Activated T-cell treated with anti-CD3 and anti-CD28 coated beads for 48 hours (primary cell): ENCODE measurements at regions not wholly inside any gene's neighbourhood (a gene's known extent, or its start where the extent isn't known, plus 50 kb on each side); places are given as distances from the start of the nearest gene placed in this dataset.

Experiments used
- DNase-seq: peaks from one replicate; pipeline ENCODE4 v3.0.0-alpha.2; 2020; ENCODE audit warnings: low read depth

DNA sequence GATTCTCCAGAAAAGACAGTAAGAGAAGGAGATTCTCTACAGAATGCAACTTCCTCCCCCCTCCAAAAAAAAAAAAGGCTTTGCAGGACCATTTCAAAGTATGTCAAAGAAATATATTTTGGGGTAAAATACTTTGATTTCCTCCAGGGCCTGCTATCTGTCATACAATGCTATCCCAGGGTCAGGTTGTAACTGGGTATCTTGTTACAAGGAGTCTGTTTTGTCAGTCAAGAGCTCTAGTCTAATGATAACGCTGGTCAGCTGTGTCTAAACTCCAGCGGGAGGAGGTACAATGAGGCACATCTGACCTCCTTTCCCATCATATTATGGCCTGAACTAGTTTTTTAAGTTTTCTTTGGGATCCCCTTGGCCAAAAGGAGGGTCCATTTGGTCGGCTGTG is 408.4 kb upstream of the CDH5 start:
- no peak for DNase-seq

DNA sequence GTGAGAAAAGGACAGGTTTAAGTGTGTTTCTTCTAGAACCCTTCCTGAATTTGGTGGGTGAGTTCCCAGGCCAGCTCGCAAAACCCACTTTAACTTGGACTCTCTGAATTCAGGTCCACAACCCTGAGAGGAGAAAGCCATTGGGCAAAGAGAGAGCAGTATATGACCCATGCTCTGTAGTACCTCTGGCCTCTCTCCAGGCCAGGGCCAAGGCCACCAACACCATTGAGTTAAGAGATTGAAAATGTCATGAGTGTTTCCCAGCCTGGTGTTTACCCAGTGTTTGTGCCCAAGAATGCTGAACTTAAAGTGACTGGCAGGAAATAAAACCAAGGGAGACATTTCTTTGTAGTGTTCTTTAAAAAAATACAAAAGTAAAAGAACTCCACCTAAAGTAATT is 410.4 kb upstream of the CDH5 start:
- no peak for DNase-seq

DNA sequence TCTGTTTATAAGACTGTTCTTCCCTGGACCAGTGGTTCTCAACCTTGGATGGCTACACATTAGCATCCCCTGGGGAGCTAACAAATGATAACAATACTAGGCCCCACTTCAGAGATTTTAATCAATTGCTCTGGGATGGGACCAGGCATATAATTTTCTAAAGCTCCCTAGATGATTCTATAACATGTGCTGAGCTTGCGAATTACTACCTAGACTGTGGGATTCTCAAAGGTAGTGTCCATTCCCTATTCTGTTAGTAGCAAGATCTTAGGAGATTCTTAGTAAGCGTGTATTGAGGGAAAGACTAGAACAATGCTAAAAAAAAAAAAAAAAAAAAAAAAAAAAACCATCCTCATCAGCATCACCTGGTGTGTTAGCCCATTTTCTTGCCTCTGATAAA is 412.0 kb upstream of the CDH5 start:
- DNase-seq = no peak

DNA sequence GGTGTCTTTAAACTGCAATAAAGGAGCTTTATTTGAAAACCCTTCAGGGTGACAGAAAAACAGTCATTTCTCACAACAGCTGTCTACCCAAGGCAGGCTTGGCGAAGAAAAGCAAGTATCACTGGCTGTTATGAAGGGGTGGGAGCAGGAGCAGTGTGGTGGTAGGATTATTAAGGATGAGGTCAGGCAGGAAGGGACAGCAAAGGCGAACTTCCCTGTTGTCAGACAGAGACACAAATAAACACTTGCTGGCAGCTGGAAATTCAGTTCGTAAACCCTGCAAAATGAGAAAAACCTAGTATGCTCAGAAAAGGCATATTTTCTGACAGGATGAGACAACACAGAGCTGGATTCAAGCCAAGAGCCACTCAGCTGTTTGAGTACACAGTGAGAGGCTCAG is 416.3 kb upstream of the CDH5 start:
- no peak for DNase-seq

DNA sequence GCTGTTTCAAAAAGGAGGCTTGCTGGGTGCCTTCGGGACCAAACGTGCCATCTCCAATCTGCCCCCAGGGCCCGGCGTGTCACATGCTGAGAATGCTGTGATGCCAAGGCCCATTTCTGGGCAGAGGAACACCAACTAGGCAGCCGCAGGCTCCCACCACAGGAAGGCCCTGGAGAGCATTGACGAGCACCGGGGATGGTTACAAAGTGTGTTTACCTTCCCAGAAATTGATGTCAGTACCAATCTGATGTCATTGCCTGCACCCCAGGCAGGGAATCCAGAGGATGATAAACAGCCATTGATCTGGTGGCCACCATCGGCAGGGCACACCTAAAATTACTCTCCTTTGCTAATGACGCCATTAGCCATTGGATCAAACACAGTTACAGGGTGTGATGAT is 418.1 kb upstream of the CDH5 start:
- no peak for DNase-seq

DNA sequence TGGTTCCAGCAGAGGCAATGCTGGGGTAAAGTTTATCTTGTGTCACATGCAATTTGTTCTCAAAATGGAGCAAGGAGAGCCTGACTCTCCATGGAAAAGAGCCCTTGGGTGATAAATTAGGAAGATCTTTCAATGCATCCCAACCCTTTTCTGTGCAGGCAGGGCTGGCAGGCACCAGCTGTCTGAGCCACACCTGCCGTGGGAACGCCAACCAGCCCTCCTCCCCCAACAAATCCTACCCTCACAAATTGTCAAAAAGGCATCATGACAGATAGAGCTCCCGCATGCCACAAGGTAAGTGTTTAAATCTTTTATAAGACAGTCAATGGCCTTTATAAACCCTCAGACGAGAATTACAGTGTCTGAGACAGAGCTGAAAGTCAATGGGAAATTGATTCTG is 418.5 kb upstream of the CDH5 start:
- DNase-seq = no peak

DNA sequence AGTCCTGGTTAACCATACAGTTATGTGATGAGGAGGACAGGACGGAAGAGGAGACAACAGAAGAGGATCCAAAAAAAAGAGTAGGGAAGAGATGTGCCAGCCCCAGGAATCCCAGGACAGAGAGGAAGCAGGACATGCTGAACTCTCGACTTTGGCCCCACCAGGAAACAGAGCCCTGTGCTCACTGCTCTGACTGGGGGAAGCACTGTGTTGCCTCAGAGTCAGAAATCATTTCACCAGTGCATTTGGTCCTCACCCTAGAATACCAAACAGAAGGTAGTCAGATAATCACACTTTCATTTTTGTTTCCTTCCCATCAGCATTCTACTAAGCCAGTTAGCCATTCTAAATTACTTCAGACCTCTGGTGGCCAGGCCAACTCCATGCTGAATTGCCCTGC is 421.0 kb upstream of the CDH5 start:
- DNase-seq = no peak

DNA sequence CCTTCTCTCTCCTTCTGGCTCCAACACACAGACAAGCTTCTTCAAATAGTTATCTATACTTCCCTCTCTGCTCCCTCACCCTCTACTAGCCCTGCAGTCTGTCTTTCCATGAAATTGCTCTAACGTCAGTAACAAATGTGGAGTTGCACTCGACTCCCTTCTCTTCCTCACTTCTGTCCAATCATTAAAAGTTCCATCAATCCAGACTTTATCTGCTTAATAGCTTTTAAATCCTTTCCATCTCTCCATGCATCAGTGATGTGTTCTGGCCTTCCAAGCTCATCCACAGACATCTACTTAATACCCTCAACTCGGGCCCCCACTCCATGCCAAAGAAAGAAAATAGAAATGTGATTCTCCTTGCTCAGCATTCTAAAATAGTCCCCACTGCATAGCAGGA is 422.1 kb upstream of the CDH5 start:
- no peak for DNase-seq

DNA sequence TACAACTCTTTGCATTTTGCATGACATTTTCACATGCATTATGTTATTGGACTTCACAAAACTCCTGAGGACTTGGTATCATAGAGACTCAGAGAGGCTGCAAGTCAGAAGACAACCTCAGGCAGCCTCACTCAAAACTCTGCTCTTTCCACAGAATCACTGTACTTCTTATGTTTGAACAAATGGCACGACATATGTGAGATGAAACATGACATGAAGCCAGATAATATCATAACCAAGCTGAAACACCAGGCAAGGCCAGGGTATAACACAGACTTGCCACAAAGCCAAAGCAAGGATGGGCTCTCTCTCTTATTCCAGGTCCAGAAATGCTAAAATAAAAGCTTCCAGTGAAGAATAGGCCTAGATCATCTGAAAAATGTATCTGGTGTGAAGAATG is 425.8 kb upstream of the CDH5 start:
- no peak for DNase-seq

DNA sequence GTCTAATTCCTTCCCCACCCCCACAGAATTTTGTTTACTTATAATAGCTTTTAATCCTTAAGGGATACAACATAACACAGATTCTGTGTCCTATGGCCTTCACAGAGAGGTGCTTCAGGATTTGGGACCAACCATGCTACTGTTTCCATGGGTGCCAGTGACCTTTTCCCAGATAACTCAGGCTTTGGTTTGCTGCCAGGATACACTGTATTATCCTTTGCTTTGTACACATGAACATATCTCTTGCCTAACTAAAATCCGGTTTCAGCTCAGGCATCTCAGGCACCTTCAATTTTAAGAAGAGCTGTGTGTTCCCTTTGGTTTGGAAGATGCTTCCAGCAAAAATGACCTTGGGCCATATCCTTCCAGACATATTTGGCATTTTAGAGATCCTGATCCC is 428.4 kb upstream of the CDH5 start:
- DNase-seq = no peak

DNA sequence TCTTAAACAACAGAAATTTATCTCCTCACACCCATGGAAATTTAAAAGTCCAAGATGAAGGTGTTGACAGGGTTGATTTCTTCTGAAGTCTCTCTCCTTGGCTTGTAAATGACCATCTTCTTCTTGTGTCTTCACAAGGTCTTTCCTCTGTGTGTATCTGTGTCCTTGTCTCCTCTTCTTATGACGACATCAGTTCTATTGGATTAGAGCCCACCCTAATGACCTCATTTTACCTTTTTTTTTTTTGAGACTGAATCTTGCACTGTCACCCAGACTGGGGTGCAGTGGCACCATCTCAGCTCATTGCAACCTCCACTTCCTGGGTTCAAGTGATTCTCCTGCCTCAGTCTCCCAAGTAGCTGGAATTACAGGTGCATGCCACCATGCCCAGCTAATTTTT is 429.0 kb upstream of the CDH5 start:
- DNase-seq = no peak

DNA sequence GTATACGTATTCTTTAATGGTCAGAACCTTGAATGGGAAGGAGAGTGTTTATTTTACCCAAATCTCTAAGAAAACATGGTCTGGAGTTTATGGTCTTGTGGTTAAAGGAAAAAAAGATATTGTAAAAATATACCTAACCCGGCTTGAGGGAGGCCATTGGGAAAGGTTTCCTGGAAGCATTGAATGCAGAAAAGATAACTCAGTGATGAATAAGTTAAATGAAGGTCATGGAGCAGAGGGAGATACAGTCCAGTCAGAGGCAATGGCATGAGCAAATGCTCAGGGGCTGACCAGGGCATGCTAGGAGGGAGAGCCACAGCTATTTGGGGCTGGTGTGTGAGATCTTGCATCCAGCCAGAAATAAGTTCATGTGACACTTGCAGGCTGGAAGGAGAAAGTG is 430.4 kb upstream of the CDH5 start:
- no peak for DNase-seq

DNA sequence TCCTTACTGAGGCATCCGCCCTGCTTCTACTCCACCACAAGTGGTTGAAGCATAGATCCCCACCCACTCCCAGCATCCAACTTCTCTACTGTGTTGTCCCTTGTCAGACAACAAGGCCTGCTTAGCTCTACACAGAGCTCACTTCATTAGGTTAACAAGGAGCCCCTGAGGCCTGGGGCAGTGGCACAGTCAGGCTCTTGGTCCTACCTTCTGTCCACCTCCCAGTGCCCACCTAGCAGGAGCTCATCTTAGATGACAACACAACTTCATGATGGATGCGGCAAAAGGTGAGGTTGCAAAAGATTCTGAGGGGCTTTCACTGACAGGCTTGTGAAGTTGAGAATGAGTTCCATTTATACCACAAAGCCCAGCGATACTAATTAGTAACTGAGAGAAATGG is 432.0 kb upstream of the CDH5 start:
- DNase-seq = no peak

DNA sequence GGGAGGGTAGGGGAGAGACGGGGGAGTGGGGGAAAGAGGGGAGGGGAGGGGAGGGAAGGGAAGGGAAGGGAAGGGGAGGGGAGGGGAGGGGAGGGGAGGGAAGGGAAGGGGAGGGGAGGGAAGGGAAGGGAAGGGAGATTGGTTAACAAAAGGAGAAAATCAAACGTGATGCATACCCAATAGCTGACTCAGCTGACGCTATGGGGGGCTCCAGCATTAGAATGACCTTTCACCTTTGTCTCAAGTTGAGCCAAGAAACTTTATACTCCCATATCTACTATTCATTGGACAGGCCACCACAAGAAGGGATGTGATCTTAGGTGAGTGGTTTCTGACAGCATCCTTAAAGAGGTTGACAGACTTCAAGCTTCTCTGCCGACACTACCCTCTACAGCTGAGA is 432.8 kb upstream of the CDH5 start:
- DNase-seq = no peak

DNA sequence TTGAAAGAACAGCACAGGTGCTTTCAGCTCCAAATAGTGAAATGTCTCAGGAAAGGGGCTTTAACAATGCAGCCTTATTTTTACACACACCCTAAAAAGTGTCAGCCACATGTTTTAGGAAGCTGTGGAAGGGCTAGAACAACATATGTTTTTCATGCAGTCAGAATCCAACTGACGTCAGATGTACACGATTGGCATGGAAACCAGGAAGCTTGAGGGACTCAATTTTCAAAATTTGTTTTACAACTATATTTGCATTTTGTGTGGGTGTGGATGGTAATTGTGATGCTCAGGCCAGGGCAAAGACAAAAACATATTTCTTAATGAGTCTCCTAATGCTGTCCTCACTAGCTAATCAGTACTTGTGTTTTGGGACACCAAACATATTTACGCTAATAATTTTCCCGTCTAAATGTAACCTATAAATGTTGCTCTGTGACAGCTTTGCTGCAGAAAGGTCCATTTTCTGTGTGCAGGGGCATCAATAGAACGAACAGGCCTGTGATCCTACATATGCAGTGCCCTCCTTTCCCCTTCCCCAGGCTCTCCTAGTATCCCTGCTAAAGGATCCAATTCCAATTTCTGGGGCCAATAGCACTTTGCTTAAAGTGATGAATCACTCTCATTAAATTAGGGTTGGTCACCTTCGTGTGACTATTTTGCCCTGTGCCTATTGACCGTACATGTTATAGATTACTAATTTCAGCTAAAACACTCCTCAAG is 434.0 kb upstream of the CDH5 start:
- DNase-seq = no peak

DNA sequence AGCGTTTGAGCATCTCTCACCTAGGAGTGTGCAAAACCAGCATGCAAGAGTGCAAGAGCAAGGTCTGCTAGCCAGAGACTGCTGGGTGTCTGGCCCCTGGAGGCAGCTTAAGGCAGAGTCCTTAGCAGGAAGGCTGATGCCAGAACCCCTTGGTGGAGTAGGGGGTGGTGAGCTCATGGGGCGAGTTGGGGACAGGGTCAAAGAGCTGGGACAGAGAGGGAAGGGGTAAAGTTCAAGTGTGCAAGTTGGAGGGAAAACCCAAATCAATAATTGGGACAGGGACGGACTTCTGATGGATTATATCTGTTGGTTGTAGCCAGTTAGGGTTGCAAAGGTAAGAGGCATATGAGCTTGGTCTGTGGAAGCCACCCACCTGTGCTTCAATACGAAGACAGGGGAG is 443.6 kb upstream of the CDH5 start:
- DNase-seq = no peak

DNA sequence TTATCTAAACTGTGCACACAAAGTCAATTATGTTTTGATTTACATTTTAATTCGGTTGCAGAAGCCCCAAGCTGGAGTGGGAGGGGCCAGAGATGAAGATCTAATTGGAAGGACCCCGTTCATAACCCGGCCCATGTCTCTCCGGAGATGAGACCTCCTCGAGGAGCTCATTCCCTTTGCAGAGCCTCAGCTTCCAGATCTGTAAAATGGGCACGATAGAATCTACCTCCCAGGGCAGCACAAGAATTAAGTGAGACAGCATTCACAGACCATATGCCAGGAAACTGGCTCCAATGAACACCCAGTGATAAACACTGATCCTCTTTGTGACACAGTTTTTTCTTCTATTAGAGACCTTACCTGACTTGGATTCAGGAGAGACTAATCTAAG is 446.5 kb upstream of the CDH5 start:
- no peak for DNase-seq

DNA sequence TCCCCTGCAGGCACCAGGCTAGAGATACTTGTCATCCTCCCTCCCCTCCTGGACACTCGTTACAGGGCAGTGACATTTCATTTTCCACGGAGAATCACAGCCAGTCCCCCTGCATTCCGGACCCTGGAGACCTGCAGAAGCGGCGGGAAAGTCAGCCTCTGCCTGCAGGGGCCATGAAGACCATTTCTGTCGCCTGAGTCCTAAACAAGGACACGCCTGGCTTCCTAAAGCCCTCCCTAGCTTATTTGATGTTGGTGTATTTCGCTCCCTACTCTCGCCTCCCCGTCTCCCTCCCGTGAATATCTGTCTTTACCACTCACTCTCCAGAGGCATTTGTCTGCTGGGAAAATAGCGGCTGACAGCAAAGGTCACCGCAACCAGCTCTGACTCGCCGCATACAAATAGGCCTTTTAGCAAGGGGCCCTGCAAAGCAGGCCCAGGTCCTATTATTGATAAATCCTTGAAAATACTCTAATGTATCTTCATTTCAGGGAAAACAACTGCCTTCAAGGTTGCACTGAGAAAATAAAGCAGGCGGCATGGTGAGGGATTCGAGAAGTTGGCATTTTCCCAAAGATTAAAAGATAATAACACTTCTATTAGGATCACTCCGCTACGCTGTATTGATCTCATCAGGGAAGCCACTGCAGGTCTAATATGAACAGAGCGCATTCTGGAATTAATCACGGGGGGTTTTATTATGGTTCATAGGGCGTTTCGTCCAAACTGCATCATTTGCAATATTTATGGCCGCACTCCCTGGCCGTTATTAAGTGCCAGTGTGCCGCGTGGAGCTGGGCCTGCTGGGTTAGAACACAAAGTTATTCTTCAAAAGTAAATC is 447.1 kb upstream of the CDH5 start:
- DNase-seq = no peak

DNA sequence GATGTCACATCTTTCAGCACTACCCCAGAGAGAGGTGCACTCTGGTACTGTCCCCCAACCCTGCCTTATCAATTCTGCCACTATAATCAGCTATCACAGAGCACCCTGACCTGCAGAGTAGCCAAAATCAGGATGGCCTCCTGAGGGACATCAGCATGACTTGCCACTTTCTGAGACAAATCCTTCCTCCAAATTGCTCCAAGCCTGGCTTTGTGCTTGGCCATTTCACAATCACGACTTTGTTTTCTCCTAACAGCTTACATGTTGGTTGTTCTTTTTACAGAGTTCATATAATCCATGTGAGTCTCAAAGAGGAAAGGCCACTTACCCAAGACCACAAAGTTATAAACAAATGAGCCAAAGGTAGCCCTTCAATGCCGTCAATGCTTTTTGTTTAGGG is 449.0 kb upstream of the CDH5 start:
- no peak for DNase-seq

DNA sequence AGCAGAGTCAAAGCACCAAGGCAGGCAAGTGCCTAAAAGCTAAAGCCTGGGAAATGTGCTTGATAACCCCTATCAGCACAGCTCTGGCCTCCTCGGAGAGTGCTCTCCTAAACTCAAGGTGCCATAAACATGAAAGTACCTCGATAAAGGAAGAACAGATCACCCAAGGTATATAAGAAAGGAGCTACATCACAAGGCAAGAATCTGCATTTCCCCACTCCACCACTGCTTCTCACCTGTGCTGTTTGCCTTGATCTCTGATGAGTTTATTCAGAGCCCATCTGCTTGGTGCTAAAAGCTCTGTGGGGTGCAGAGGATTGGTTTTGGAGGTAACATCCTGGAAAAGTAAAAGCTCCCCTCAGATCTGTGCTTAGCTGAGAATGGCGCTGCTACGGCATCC is 449.5 kb upstream of the CDH5 start:
- no peak for DNase-seq

DNA sequence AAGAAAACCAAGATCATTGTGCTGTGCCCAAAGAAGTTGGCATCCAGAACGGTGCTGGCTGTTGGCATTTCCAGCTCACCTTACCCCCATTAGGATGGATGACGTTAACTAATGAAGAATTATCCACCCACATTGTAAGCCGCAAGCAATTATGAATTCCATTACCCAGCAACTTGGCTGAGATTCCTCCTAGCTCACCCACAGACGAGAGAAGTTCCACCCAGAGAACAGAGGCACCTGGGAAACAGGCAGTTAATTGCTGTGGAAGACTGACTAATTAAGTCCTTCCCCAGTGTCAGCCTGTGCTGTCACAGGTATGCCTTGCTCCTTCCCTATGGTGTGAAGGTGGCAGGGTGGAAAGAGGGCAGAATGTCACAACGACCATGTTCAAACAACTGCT is 456.2 kb upstream of the CDH5 start:
- no peak for DNase-seq

DNA sequence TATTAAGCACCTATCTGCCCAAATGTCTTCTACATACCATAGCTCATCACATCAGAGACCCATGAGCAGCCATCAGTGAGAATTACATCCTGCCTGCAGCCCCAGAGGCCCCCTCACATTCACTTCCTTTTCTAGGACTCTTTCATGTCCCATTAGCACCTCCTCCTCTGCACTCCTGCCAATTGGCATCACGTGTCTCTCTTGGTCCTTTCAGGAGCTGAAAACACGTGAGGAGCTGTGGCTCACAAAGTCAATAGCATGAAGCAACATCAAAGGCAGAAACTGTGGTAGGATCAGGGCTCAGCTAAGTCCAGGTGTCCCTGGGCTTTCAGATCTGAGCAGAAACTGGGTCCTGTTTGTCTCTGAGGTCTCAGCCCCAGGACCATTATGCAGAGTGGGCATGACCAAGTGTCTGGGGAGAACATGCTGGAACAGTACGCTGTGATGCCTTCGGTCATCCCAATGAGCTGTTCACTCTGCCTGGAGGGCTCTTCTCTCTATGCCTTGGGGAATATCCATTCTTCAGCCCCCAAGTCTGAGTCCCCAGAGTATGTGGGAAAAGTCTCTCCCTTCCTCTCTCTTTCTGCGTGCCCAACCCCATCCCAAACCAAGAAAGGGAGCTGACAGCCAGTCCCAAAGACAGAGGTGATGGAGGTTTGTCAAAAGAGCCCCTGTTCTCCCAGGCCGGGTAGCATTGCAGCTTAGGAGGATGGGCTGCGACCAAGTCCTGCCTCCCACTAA is 457.0 kb upstream of the CDH5 start:
- DNase-seq = no peak

DNA sequence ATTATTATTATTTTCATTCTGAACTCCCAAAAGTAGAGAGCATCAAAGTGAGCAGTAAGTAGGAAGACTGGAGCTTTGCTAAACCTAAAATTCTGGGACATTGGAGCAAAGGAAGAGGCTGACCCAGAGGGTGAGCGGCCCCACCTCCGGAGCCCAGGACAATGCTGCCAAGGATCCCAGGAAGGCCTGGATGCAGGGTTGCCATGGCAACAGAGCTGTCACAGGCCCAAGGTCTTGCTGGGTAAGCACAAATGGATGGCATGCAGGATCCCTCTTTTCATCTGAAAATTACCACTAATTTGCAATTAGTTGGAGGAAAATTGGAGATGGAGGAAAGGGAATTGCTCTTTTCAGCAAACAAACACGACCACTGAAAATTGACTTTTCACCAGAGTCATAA is 457.9 kb upstream of the CDH5 start:
- no peak for DNase-seq
